ENCODE measurements at regions not wholly inside any gene's neighbourhood (a gene's known extent, or its start where the extent isn't known, plus 50 kb on each side); places are given as distances from the start of the nearest gene placed in this dataset.
"Not testable (repeated sequence)": the region's sequence is repeated elsewhere in the genome, so short reads cannot be mapped to it uniquely, and the experiment has no call there.

GRCh38 chr14:84937449-84937848 is 592.5 kb upstream of the FLRT2 start:
- 83% methylated on average over 2 of the region's 2 CpGs for WGBS
- H3K9me3 ChIP-seq: no peaks in the 10 kb centered on the region
- no peak for DNase-seq (ENCODE audit: low spot score)
- H3K4me3 ChIP-seq: no peak overlapping the region
- TF ChIP-seq POLR2A (IDR thresholded peaks at IDR 0.05) (no peak), CTCF (IDR thresholded peaks at IDR 0.05) (no peak), POLR2AphosphoS5 (IDR thresholded peaks at IDR 0.05) (no peak)
- H3K4me1 ChIP-seq (replicated peaks): no peaks in the 10 kb centered on the region
- no peak overlapping the region for H3K27ac ChIP-seq
- H3K36me3 ChIP-seq: no peaks in the 10 kb centered on the region
- intact Hi-C loops (cut with DNase I): no loop called here
- no peaks in the 10 kb centered on the region for H3K27me3 ChIP-seq (replicated peaks; ENCODE audit: insufficient read depth)

GRCh38 chr14:84944901-84945300 is 585.0 kb upstream of the FLRT2 start:
- 96% methylated on average over 6 of the region's 6 CpGs for WGBS
- intact Hi-C loops (cut with DNase I); DNase-seq (ENCODE audit: low spot score); H3K27me3 ChIP-seq (replicated peaks; ENCODE audit: insufficient read depth); H3K27ac ChIP-seq; H3K36me3 ChIP-seq; H3K4me1 ChIP-seq (replicated peaks); H3K4me3 ChIP-seq; H3K9me3 ChIP-seq: not testable (repeated sequence)

GRCh38 chr14:84959851-84960520 is 570.0 kb upstream of the FLRT2 start:
- no peak overlapping the region for H3K4me3 ChIP-seq
- no peaks in the 10 kb centered on the region for H3K36me3 ChIP-seq
- H3K9me3 ChIP-seq: no peaks in the 10 kb centered on the region
- H3K27me3 ChIP-seq (replicated peaks; ENCODE audit: insufficient read depth): no peaks in the 10 kb centered on the region
- no peak overlapping the region for H3K27ac ChIP-seq
- TF ChIP-seq POLR2AphosphoS5 (IDR thresholded peaks at IDR 0.05) (no peak), CTCF (IDR thresholded peaks at IDR 0.05) (no peak), POLR2A (IDR thresholded peaks at IDR 0.05) (no peak)
- H3K4me1 ChIP-seq (replicated peaks): no peaks in the 10 kb centered on the region
- intact Hi-C loops (cut with DNase I): no loop called here
- WGBS: 69% methylated on average over 7 of the region's 7 CpGs
- no peak for DNase-seq (ENCODE audit: low spot score)

- 30% methylated on average over 2 of the region's 2 CpGs for WGBS
- DNase-seq (ENCODE audit: low spot score): no peak
- H3K4me3 ChIP-seq: no peak overlapping the region
Measured at GRCh38 chr14:84961637-84962036, 568.3 kb upstream of the FLRT2 start.

GRCh38 chr14:84963518-84963917 is 566.4 kb upstream of the FLRT2 start:
- no peaks in the 10 kb centered on the region for H3K27me3 ChIP-seq (replicated peaks; ENCODE audit: insufficient read depth)
- no peaks in the 10 kb centered on the region for H3K4me1 ChIP-seq (replicated peaks)
- WGBS: 53% methylated on average over 5 of the region's 5 CpGs
- intact Hi-C loops (cut with DNase I): no loop called here
- DNase-seq (ENCODE audit: low spot score): no peak
- TF ChIP-seq POLR2A (IDR thresholded peaks at IDR 0.05): no peak
- TF ChIP-seq POLR2AphosphoS5 (IDR thresholded peaks at IDR 0.05): no peak
- no peak for TF ChIP-seq CTCF (IDR thresholded peaks at IDR 0.05)
- no peaks in the 10 kb centered on the region for H3K9me3 ChIP-seq
- H3K27ac ChIP-seq: no peak overlapping the region
- H3K36me3 ChIP-seq: no peaks in the 10 kb centered on the region
- H3K4me3 ChIP-seq: no peak overlapping the region

More at GRCh38 chr14:84961637-84962036, 568.3 kb upstream of the FLRT2 start:
- Histone ChIP-seq H3K4me1 (replicated peaks) (no peaks in the 10 kb centered on the region), H3K36me3 (no peaks in the 10 kb centered on the region), H3K27ac (no peak overlapping the region), H3K27me3 (replicated peaks; ENCODE audit: insufficient read depth) (no peaks in the 10 kb centered on the region), H3K9me3 (no peaks in the 10 kb centered on the region)
- intact Hi-C loops (cut with DNase I): no loop called here
- no peak for TF ChIP-seq POLR2A (IDR thresholded peaks at IDR 0.05)
- no peak for TF ChIP-seq POLR2AphosphoS5 (IDR thresholded peaks at IDR 0.05)
- no peak for TF ChIP-seq CTCF (IDR thresholded peaks at IDR 0.05)

Data from prostate gland (tissue), 2 donors.